ENCODE measurements at regions not wholly inside any gene's neighbourhood (a gene's known extent, or its start where the extent isn't known, plus 50 kb on each side); places are given as distances from the start of the nearest gene placed in this dataset.

DNA sequence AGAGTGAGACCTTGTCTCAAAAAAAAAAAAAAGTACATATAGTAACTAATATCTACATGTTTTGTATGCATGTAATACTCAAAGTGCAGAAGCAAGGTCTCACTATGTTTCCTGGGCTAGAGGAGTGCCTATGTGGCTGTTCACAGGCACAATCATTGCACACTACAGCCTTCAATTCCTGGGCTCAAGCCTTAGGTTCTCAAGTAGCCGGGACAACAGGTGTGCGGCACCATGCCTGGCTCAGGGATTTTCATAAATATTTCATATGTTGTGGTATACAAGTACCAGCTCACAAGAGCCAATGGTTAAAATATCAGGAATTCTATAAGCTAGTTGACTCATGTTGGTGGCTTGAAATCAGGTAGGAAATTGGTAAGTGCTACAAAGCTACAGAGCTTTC is 94.8 kb downstream of the LARP7 start:
- ChIA-PET POLR2A (interaction anchor here in 1 of 2 donors (0.7 kb wide), 1 partner anchor 21 kb away, joined by 4 read pairs; no protein-coding TSS in a partner anchor), CTCF (interaction anchor here in 1 of 2 donors (1.2 kb wide), 1 partner anchor 9 kb away, joined by 3 read pairs; no protein-coding TSS in a partner anchor)
- Mint-ChIP-seq H3K4me1 (peaks cover 0 to 4% (median 2%) of the 10 kb centered on the region in 3 donors), H3K36me3 (no peaks in the 10 kb centered on the region), H3K9me3 (no peaks in the 10 kb centered on the region), H3K27ac (no peak overlapping the region), H3K4me3 (no peak overlapping the region), H3K27me3 (no peaks in the 10 kb centered on the region)
- Histone ChIP-seq H3K36me3 (ENCODE audit: control insufficient read depth in 2 of 2, extremely low read depth in 1 of 2, insufficient read depth in 1 of 2, low read length in 1 of 2) (no peaks in the 10 kb centered on the region), H3K4me3 (ENCODE audit: control insufficient read depth in 1 of 2, extremely low read depth in 1 of 2, low read length in 1 of 2) (no peak overlapping the region), H3K27me3 (replicated peaks in 1 of 2; ENCODE audit: control insufficient read depth in 2 of 2, extremely low read depth in 1 of 2, insufficient read depth in 2 of 2, low read length in 1 of 2) (no peaks in the 10 kb centered on the region), H3K27ac (ENCODE audit: low read length) (no peak overlapping the region), H3K4me1 (ENCODE audit: control insufficient read depth in 1 of 2, extremely low read depth in 1 of 2, insufficient read depth in 2 of 2, low read length in 2 of 2) (no peaks in the 10 kb centered on the region), H3K9me3 (no peaks in the 10 kb centered on the region)
- DNase-seq (no peak), ATAC-seq (replicated peaks in 1 of 4) (no peak)
- no CpG with 5 or more reads among the region's 2 CpGs for WGBS (ENCODE audit: insufficient coverage)

DNA sequence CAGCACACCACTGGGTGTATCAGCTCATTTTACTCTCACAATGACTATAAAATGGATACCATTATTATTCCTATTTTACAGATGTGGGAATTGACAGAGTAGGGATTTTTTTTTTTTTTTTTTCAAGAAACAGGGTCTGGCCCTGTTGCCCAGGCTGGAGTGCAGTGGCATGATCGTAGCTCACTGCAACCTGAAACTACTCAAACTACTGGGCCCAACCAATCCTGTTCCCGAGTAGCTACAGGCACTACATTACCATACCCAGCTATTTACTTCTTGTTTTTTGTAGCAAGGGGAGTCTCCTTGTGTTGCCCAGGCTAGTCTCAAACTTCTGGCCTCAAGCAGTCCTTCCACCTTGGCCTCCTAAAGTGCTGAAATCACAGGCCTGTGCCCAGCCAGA is 95.2 kb downstream of the LARP7 start:
- Mint-ChIP-seq H3K36me3 (no peaks in the 10 kb centered on the region), H3K27me3 (no peaks in the 10 kb centered on the region), H3K27ac (no peak overlapping the region), H3K4me3 (no peak overlapping the region), H3K9me3 (no peaks in the 10 kb centered on the region), H3K4me1 (peaks cover 0 to 4% (median 2%) of the 10 kb centered on the region in 3 donors)
- ATAC-seq (replicated peaks in 1 of 4): no peak
- Histone ChIP-seq H3K9me3 (no peaks in the 10 kb centered on the region), H3K27me3 (replicated peaks in 1 of 2; ENCODE audit: control insufficient read depth in 2 of 2, extremely low read depth in 1 of 2, insufficient read depth in 2 of 2, low read length in 1 of 2) (no peaks in the 10 kb centered on the region), H3K27ac (ENCODE audit: low read length) (no peak overlapping the region), H3K4me3 (ENCODE audit: control insufficient read depth in 1 of 2, extremely low read depth in 1 of 2, low read length in 1 of 2) (no peak overlapping the region), H3K4me1 (ENCODE audit: control insufficient read depth in 1 of 2, extremely low read depth in 1 of 2, insufficient read depth in 2 of 2, low read length in 2 of 2) (no peaks in the 10 kb centered on the region), H3K36me3 (ENCODE audit: control insufficient read depth in 2 of 2, extremely low read depth in 1 of 2, insufficient read depth in 1 of 2, low read length in 1 of 2) (no peaks in the 10 kb centered on the region)
- no peak for DNase-seq
- WGBS (ENCODE audit: insufficient coverage): no CpG with 5 or more reads among the region's 2 CpGs
- POLR2A ChIA-PET: interaction anchor here in 1 of 2 donors (0.7 kb wide), 1 partner anchor 20 kb away, joined by 4 read pairs; no protein-coding TSS in a partner anchor
- CTCF ChIA-PET: interaction anchor here in 1 of 2 donors (1.2 kb wide), 1 partner anchor 8 kb away, joined by 3 read pairs; no protein-coding TSS in a partner anchor

DNA sequence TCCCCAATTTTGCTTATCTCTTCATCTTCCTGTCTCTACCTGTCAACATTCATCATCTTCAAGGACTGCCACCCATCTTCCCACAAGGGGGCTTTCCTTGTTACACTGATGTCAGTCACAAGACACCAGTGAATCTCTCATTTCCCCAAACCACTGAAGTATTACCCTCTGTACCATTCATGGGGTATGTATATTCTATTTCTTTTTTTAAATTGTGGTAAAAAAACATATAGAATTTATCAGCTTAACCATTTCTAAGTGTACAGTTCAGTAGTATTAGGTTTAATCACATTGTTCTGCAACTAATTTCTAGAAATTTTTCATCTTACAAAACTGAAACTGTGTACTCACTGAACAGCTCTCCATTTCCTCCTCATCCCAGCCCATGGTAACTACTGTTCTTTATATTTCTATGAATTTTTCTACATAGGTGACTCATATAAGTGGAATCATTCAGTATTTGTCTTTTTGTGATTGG is 98.6 kb downstream of the LARP7 start:
- Mint-ChIP-seq H3K9me3 (no peaks in the 10 kb centered on the region), H3K27me3 (no peaks in the 10 kb centered on the region), H3K4me3 (no peak overlapping the region), H3K4me1 (peaks cover 0 to 4% (median 2%) of the 10 kb centered on the region in 3 donors), H3K36me3 (no peaks in the 10 kb centered on the region), H3K27ac (no peak overlapping the region)
- no peak overlapping the region for H3K27ac ChIP-seq (ENCODE audit: low read length)
- no peak for DNase-seq
- no peak overlapping the region for H3K4me3 ChIP-seq (ENCODE audit: control insufficient read depth in 1 of 2, extremely low read depth in 1 of 2, low read length in 1 of 2)
- no peaks in the 10 kb centered on the region for H3K36me3 ChIP-seq (ENCODE audit: control insufficient read depth in 2 of 2, extremely low read depth in 1 of 2, insufficient read depth in 1 of 2, low read length in 1 of 2)
- ChIA-PET CTCF (no interaction called here), POLR2A (no interaction called here)
- H3K9me3 ChIP-seq: no peaks in the 10 kb centered on the region
- no peak for ATAC-seq (replicated peaks in 1 of 4)
- no peaks in the 10 kb centered on the region for H3K4me1 ChIP-seq (ENCODE audit: control insufficient read depth in 1 of 2, extremely low read depth in 1 of 2, insufficient read depth in 2 of 2, low read length in 2 of 2)
- H3K27me3 ChIP-seq (replicated peaks in 1 of 2; ENCODE audit: control insufficient read depth in 2 of 2, extremely low read depth in 1 of 2, insufficient read depth in 2 of 2, low read length in 1 of 2): no peaks in the 10 kb centered on the region

DNA sequence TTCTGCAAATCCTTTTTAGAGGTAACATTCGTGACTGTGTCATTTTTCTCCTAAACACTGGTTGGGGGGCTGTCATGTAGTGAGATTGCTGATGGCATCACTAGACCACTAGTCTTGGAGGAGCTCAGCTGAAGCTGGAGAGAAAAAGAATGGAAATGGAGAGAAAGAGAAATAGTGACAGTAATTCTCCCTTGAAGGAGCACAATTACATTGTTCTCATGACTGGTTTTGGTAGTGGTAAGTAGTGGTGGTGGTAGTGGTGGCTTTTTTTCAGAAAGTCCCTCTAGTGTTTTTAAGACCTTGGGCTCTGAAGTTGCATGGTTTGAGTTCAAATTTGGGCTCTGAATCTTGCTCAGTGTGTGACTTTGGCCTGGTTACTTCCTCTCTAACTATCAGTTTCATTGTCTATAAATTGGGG is 99.8 kb downstream of the LARP7 start:
- POLR2A ChIA-PET: no interaction called here
- ATAC-seq (replicated peaks in 1 of 4): no peak
- H3K27ac Mint-ChIP-seq: no peak overlapping the region

DNA sequence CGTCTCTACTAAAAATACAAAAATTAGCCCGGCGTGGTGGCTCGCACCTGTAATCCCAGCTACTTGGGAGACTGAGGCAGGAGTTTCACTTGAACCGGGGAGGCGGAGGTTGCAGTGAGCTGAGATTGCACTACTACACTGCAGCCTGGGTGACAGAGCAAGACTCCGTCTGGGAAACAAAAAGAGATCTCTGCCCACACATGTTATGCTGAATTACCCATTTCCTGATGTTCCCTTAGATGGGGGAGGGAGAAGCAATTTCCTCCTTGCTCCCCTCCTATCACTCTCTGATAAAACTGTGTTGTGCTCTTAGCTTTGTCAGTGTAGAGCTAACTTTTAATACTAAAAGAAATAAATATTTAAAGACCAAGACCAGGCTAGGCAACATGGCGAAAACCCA is 102.5 kb downstream of the LARP7 start:
- Mint-ChIP-seq H3K27ac (no peak overlapping the region), H3K27me3 (no peaks in the 10 kb centered on the region), H3K36me3 (no peaks in the 10 kb centered on the region), H3K4me3 (no peak overlapping the region), H3K4me1 (peaks cover 0 to 4% (median 2%) of the 10 kb centered on the region in 3 donors), H3K9me3 (no peaks in the 10 kb centered on the region)
- H3K27me3 ChIP-seq (replicated peaks in 1 of 2; ENCODE audit: control insufficient read depth in 2 of 2, extremely low read depth in 1 of 2, insufficient read depth in 2 of 2, low read length in 1 of 2): peaks cover 0 to 3% of the 10 kb centered on the region in 2 experiments
- no peaks in the 10 kb centered on the region for H3K4me1 ChIP-seq (ENCODE audit: control insufficient read depth in 1 of 2, extremely low read depth in 1 of 2, insufficient read depth in 2 of 2, low read length in 2 of 2)
- no peaks in the 10 kb centered on the region for H3K36me3 ChIP-seq (ENCODE audit: control insufficient read depth in 2 of 2, extremely low read depth in 1 of 2, insufficient read depth in 1 of 2, low read length in 1 of 2)
- POLR2A ChIA-PET: no interaction called here
- WGBS (ENCODE audit: insufficient coverage): no CpG with 5 or more reads among the region's 8 CpGs
- no peak for ATAC-seq (replicated peaks in 1 of 4)
- no peak overlapping the region for H3K4me3 ChIP-seq (ENCODE audit: control insufficient read depth in 1 of 2, extremely low read depth in 1 of 2, low read length in 1 of 2)
- CTCF ChIA-PET: no interaction called here
- DNase-seq: no peak
- no peak overlapping the region for H3K27ac ChIP-seq (ENCODE audit: low read length)
- H3K9me3 ChIP-seq: no peaks in the 10 kb centered on the region

More for the DNA sequence above, 99.8 kb downstream of the LARP7 start:
- no peak overlapping the region for H3K4me3 Mint-ChIP-seq
- CTCF ChIA-PET: no interaction called here
- Histone ChIP-seq H3K4me3 (ENCODE audit: control insufficient read depth in 1 of 2, extremely low read depth in 1 of 2, low read length in 1 of 2) (no peak overlapping the region), H3K27ac (ENCODE audit: low read length) (no peak overlapping the region), H3K36me3 (ENCODE audit: control insufficient read depth in 2 of 2, extremely low read depth in 1 of 2, insufficient read depth in 1 of 2, low read length in 1 of 2) (no peaks in the 10 kb centered on the region), H3K9me3 (no peaks in the 10 kb centered on the region), H3K27me3 (replicated peaks in 1 of 2; ENCODE audit: control insufficient read depth in 2 of 2, extremely low read depth in 1 of 2, insufficient read depth in 2 of 2, low read length in 1 of 2) (no peaks in the 10 kb centered on the region), H3K4me1 (ENCODE audit: control insufficient read depth in 1 of 2, extremely low read depth in 1 of 2, insufficient read depth in 2 of 2, low read length in 2 of 2) (no peaks in the 10 kb centered on the region)
- no peak for DNase-seq
- no peaks in the 10 kb centered on the region for H3K9me3 Mint-ChIP-seq
- no peaks in the 10 kb centered on the region for H3K36me3 Mint-ChIP-seq
- WGBS (ENCODE audit: insufficient coverage): 50% methylated on average over 1 of the region's 1 CpG
- peaks cover 0 to 4% (median 2%) of the 10 kb centered on the region in 3 donors for H3K4me1 Mint-ChIP-seq
- H3K27me3 Mint-ChIP-seq: no peaks in the 10 kb centered on the region

DNA sequence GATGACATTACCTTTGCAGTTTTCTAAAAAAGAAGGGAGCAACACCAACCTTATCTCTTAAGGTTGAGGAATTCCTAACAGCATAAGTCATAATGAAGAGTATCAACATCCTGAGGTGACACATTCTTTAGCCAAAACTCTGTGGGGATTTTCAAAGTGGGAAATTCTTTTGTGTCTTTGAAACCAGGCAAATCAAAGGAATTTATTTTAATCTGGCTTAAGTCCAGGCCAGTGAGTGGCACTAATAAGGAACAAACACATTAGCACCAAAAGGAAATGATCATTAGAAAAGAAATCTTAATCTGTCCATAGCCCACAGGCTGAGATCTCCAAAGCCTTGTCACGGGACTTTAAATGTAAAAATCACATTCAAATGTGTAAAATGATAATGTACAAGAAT is 110.1 kb downstream of the LARP7 start:
- CTCF ChIA-PET: interaction anchor here in 1 of 2 donors (0.7 to 1.2 kb wide), 2 partner anchors 10 to 18 kb away, joined by 4 read pairs; no protein-coding TSS in a partner anchor
- H3K36me3 ChIP-seq (ENCODE audit: control insufficient read depth in 2 of 2, extremely low read depth in 1 of 2, insufficient read depth in 1 of 2, low read length in 1 of 2): no peaks in the 10 kb centered on the region

More for the DNA sequence above, 110.1 kb downstream of the LARP7 start:
- Mint-ChIP-seq H3K9me3 (no peaks in the 10 kb centered on the region), H3K27ac (no peak overlapping the region), H3K4me3 (no peak overlapping the region), H3K36me3 (no peaks in the 10 kb centered on the region), H3K4me1 (no peaks in the 10 kb centered on the region), H3K27me3 (peaks cover 7 to 11% of the 10 kb centered on the region in 2 donors)
- DNase-seq: no peak
- POLR2A ChIA-PET: no interaction called here
- ATAC-seq (replicated peaks in 1 of 4): no peak
- Histone ChIP-seq H3K4me1 (ENCODE audit: control insufficient read depth in 1 of 2, extremely low read depth in 1 of 2, insufficient read depth in 2 of 2, low read length in 2 of 2) (no peaks in the 10 kb centered on the region), H3K4me3 (ENCODE audit: control insufficient read depth in 1 of 2, extremely low read depth in 1 of 2, low read length in 1 of 2) (no peak overlapping the region), H3K9me3 (no peaks in the 10 kb centered on the region), H3K27me3 (replicated peaks in 1 of 2; ENCODE audit: control insufficient read depth in 2 of 2, extremely low read depth in 1 of 2, insufficient read depth in 2 of 2, low read length in 1 of 2) (peaks cover 0 to 14% of the 10 kb centered on the region in 2 experiments), H3K27ac (ENCODE audit: low read length) (no peak overlapping the region)
- WGBS (ENCODE audit: insufficient coverage): no CpG with 5 or more reads among the region's 1 CpG
